HG03521 (cell line): ENCODE measurements at regions not wholly inside any gene's neighbourhood (a gene's known extent, or its start where the extent isn't known, plus 50 kb on each side); places are given as distances from the start of the nearest gene placed in this dataset.
"Not testable (repeated sequence)": the region's sequence is repeated elsewhere in the genome, so short reads cannot be mapped to it uniquely, and the experiment has no call there.

ENCODE experiments used
- ATAC-seq: cut with Tn5 transposase; IDR thresholded peaks from one replicate; pipeline ENCODE4 v1.9.1; 2021; ENCODE audit warnings: mild to moderate bottlenecking, moderate library complexity; ENCODE audit not compliant: unreplicated experiment

DNA sequence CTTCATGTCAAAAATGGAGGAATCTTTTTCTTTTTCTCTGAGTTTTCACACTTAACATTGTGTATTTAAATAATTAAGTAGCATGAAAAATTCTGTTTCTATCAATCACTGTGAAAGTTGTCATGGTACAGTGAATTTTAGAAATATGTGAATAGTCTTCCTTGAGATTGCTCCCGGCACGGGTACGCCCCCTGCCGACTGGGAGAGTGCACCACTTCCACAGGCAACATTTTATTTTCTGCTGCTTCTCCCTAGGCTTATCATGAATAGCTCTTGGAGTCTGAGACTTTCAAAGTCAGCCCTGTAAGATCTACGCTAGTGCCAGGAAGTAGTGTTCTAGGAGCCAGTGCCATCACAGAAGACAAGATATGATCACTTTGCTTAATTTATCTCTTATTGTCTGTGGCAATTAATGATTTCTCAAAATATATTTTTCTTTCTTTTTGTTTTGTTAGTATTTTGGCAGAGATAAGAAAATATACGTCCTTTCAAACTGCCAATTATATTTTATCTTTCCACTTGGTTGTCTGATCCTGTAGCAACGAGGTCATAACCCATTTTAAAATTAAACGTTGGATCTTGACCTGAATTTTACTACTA is 763.8 kb upstream of the AADAT start:
- ATAC-seq, result peak; percentile 58

DNA sequence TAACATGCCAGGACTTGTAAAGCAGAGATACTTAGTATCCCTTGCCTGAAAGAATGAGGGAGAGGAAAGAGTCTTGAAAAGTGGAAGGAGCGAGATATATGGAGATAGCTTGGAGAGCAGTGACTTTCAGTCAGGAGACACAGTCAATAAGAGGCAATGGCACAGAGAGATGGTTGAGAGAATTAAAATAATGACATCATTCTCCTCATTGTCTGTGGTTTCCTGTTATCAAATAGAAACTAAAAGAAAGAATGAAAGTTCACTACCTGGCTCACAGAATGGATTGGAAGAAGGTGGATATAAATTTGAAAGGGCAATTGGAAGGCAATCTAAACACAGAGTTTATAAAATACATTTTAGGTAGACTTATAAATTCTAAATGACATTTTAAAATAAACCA is 760.2 kb upstream of the AADAT start:
- peak; percentile 59 for ATAC-seq

DNA sequence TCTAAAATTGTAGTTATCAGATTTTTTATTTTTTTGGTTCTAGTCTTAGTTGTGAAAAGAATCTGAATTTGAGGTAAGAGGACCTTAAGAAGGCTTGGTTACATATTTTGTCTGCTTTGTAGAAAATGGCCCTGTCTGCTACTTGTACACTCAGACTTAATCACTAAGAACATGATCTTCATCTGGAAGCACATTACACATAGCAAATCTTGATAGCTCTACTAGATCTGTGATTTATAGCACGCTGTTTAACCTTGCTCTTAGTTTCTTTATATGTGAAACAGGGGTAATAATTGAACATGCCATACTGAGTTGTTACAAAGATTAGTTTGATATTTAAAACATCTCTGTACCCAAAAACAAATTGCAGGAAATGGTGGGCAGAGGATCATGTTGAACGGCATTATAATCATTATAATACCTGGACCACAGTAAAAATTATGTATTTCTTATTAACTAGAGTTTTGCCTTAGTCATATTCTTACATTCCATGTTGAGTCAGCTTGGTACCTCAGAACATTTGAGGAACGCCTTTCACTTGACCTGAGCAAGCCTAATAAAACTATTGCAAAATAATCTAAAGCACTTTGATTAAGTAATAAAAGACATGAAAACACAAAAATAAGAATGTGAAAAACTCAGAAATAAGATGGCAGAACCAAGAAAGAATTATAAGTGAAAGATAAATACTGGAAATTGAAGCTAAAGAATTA is 738.0 kb upstream of the AADAT start:
- ATAC-seq, result no peak

DNA sequence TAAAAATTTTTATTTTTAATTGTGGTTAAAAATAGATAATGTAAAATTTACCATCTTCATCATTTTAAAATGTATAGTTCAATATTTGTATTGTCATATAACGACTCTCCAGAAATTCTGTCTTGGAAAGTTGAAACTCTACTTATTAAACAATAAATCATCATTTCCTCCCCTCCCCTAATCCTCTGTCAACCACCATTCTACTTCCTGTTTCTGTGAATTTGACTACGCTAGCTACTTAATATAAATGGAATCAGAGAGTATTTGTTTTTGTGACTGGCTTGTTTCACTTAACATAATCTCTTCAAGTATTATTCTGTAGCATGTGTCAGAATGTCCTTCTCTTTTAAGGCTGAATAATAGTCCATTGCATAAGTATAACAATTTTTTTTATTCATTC is 729.0 kb upstream of the AADAT start:
- ATAC-seq, result no peak

DNA sequence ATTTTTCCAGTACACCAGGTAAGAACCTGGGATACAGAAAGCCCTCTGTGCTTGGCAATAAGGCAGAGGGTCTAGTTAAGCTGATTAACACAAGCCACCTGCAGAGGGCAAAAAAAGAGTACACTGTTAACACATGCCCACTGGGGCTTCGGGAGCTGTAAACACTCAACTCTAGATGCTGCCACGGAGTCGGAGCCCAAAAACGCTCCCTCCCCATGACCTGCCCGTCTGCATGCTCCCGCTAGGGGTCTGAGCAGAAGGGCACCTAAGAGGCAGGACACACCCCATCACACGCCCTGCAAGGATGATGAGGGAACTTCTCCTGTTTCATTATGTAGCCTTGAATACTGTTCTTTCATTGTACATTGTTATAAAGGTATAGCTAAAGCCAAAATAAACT is 715.6 kb upstream of the AADAT start:
- no peak for ATAC-seq

DNA sequence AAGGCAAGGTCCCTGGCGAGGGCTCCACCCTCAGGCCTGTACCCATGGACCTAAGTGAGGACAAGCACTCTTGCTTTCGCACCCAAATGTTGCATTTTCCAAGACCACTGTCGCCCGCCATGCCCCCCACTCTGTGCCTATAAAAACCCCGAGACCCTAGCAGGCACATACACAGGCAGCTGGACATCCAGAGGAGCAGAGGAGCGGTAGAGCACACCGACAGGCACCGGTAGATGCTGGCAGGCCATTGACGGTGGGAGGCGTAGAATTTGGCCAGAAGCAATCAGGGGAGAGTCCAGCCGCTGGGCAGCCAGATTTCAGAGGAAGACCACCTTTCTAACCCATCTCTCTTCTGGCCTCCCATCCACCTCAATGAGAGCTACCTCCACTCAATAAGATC is 715.2 kb upstream of the AADAT start:
- no peak for ATAC-seq

DNA sequence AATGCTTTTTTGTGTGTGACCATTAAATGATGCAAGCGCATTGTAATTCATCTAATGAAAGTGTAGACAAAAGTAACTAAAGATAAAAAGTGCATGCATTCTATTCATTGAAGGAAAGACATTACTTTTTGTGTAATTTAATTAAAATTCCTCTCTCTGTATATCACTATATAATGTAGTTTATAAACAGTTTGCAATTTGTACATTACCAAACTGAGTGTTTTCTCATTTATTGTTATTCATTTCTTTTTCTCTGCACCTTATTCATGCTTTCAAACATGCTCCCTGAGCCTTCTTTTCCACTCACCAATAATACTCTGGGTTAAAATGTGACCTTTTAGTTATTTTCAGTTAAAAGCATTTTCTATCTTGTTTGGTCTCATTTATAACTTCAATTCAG is 713.7 kb upstream of the AADAT start:
- ATAC-seq, result no peak

DNA sequence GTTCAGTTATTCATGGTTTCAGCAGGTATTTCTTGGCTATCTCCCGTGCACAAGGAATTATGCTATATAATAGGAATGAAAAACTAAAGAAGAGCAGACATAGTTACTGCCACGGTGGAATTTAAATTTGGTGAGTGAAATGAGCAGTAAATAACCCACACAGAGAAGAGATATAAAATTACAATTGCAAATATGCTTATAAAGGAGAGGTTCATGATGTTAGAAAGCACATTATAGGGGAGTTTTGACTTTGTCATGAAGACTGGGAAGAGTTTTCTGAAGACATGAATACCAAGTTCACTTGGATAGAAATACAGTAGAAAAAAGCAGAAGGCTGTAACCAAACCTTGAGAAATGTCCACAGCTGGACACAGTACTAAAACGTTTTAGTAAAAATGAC is 712.0 kb upstream of the AADAT start:
- ATAC-seq, result no peak

DNA sequence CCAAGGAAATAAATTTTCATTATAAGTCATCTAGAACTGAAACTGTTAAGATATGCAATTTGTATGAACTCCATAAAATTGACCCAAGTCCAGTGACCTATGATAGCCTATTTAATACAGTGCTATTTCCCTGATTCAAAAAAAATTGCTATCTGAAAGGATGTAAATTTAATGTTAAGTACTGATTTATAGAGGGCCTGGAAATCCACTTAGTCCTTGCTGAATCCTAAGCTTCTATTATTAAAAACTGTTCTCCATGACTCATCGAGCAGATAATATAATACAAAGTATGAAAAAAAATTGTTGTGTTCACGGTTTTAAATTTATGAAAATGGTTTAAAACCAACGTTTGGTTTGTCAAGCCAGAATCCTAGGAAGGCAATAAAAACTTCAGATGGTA is 704.8 kb upstream of the AADAT start:
- no peak for ATAC-seq

DNA sequence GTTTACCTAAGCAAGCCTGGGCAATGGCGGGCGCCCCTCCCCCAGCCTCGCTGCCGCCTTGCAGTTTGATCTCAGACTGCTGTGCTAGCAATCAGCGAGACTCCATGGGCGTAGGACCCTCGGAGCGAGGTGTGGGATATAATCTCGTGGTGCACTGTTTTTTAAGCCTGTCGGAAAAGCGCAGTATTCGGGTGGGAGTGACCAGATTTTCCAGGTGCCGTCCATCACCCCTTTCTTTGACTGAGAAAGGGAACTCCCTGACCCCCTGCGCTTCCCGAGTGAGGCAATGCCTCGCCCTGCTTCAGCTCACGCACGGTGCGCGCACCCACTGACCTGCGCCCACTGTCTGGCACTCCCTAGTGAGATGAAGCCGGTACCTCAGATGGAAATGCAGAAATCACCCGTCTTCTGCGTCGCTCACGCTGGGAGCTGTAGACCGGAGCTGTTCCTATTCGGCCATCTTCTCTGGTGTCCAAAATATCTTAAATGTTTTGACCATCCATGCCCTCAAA is 698.8 kb upstream of the AADAT start:
- not testable (repeated sequence) for ATAC-seq

DNA sequence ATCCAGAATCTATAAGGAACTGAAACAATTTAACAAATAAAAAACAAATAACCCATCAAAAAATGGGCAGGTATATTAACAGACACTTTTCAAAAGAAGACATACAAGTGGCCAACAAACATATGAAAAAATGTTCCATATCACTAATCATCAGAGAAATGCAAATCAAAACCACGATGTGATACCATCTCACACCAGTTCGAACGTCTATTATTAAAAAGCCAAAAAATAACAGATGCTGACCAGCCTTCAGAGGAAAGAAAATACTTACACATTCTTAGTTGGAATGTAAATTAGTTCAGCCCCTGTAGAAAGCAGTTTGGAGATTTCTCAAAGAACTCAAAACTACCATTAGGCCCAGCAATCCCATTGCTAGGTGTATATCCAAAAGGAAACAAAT is 687.9 kb upstream of the AADAT start:
- no peak for ATAC-seq

DNA sequence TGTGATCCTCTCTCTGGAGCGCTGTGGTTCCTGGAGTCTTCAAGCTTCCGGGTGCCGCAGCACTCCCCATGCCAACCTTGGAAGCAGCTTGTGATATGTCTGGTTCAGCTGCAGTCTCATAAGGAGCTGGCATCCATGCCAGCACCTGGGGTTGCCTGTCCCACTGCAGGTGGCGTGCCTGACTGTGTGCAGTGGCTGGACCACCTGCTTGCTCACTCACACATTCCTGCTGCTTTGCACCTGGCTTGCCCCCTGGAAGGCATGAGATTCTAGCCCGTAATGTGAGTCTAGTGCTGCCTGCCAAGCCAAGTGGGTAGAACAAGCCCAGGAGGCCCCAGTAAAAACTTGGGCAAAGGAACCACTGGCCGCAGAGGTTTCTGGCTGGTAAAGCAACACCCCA is 687.2 kb upstream of the AADAT start:
- ATAC-seq, result no peak

DNA sequence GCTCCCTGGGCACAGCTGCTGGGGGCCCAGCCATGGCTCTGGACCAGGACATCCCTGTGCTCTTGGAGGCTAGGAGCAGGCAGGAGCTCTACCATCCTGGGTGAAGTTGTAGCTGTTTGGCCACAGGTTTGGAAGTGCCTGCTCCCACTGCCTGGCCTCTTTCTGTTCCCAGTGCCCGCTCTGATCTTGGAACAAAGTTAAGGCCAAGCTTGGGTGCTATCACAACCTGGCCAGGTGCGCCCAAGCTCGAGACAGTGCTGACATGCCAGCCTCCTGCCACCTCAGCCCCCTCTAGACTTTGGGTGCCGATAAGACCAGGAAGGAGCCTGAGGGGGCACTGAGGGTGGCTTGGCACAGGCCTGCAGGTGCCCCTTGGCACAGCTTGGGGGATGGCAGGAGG is 686.1 kb upstream of the AADAT start:
- no peak for ATAC-seq

DNA sequence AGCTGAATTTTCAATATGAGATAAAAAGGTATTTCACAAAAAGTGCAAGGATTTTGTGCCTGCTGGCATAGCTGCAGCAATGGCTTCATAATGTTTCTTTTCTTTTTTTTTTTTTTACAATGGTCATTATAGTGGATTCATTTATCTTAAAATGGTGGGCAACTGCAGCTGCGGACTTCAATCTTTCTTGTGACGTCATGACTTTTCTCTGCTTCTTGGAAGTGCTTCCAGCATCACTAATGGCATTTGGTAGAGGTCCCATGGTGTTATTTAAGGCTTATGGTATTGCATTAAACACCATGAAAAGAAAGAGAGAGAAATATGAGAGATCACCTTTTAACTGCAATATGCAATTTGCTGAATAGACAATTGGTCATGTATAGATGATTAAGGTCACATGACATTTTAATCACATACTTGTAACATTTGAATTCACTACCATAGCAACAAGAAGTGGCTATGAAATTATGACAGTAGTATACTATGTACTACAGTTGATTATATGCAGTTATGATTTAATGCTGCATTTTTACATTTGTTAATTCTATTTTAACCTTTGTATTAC is 684.0 kb upstream of the AADAT start:
- no peak for ATAC-seq

DNA sequence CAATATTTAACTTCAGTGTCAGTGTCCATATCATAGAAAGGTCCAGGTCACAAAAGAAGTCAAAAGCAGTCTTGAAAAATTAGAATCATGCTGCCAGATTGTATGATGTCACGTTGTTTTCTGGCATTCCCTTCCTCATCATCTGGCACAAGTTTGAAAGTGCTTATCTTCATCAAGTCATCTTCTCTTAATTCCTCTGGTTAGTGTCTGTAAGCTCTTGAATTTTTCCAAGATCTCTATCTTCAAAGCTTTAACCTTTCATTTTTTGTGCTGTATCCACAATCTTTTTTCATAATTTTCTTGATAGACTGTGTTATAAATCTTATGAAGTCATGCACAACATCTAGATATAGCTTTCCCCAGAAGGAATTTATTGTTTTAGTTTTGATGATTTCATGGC is 682.7 kb upstream of the AADAT start:
- ATAC-seq, result no peak

DNA sequence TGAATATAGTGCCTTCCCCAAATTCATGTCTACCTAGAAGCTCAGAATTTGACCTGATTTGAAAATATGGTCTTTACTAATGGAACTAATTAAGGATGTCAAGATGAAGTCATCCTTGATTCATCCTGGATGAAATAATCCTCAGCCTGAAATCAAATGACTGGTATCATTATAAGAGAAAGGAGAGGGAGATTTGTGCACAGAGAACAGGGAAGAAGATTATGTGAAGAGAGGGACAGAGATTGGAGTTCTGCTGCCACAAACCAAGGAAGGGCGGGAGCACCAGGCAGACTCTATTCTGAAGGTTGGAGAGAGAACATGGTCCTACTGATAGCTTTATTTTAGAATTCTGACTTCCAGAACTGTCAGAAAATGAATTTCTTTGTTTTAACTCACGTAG is 680.9 kb upstream of the AADAT start:
- ATAC-seq, result no peak

DNA sequence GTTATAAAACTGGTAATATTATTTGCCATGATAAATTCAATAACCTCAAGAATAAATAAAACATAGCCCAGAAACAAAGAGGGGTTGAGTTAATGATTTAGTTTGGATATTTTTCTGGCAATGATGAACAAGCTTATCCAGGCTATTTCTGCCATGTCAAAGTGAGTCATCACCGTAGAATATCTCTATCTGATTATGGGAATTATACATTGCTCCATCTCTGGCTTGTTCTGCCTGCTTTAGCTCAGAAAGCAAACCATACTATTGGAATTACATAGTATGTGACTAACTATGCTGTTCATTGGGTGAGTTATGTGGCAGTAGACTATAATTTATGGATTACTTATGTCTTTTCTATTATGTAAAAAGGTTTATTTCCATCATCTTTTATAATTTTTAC is 680.1 kb upstream of the AADAT start:
- no peak for ATAC-seq

DNA sequence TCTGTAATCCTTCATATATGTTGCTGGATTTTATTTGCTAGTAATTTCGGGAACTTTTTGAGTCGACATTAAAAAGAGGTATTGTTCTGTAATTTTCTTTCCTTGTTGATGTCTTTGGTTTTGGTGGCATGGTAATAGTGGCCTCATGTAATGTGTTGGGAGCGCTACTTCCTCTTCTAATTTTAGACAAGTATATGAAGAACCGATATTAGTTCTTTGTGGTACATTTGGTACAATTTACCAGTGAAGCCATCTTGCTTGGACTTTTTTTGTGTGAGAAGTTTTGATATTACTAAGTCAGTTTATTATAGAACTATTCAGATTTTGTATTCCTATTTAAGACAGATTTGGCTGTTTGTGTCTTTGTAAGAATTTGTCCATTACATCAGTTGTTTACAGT is 669.2 kb upstream of the AADAT start:
- no peak for ATAC-seq

DNA sequence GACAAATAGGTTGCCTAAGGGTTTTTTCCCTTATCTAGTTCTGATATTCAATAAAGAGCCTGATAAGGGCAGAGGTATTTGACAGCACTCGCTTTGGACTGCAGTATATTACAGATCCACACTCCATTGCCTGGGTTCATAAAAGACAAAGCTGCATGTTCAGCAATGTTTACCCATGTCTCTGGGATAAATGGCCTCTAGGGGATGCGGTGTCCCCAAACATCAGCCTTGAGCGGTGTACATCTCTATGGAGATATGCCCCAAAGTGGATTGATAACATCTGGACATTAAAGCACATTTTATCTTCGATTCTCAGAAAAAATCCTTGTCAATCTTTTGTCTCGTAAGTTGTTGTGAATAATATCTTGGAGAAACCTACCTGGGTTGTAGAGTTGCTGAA is 660.8 kb upstream of the AADAT start:
- ATAC-seq, result no peak

DNA sequence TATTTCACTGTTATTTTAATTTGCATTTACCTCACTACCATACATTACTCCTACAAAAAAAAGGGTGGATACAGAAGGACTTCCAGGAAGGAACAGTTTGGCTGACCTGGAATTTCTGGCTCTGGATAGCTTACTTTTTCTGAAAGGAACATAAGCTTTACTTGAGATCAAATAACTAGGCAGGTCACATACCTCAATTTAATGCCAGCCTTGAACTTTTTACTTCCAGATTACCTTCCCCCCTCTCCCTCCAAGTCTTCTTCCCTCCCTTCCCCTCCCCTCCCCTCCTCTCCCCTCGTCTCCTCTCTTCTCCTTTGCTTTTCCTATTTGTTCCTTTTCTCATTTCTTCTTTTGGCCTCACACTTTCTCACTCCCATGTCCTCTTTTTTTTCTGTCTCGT is 659.2 kb upstream of the AADAT start:
- ATAC-seq, result no peak

DNA sequence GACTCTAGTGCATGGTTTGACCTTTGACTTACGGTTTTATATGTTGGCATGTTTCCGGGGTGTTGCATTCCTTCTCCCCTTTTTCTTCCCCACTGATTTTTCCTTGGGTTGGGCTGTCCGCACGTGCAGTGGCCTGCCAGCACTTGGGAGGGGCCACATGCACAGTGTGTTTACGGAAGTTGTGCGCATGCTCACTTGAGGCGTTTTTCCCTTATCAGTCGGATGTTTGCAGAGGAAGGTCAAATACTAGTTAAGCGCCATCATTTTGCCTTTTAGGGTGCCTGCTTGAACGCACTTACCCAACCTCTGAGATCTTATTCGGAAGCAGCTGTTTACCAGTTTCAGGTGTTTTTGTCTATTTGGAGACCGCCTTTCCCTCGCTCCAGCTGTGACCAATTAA is 653.9 kb upstream of the AADAT start:
- ATAC-seq, result no peak

DNA sequence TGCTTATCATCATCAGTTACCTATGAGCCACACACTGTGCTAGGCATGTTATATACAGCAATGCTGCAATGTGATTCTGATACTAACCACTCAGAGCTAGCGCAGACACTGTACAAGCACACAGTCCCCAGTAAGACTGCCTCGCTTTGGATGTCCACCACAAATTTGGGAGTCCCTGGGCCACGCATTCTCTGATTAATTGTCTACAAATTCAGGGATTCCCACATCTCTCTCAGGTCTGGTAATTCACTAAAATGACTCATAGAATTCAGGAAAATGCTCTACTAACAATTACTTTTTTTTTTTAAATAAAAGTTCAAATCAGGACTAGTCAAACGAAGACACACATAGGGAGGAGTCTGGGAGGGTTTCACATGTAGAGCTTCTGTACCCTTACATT is 652.1 kb upstream of the AADAT start:
- no peak for ATAC-seq

DNA sequence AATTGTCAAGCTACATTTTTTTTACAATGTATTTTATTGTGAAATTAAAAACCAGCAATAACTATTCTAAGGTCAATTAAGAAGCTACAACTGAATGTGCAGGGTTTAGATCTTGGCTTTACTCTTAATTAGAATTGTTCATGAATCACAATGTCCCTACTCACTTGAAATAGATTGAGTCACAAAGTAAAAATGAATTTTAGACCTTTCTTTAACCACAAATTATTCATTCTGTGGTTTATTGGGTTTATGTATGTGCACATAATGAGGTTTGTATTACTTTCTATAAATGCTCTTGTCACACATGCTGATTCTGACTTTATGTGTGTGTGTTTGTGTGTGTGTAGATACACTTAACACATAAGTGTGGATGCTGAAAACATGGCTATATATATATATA is 647.0 kb upstream of the AADAT start:
- ATAC-seq, result no peak
